ENCODE measurements at regions not wholly inside any gene's neighbourhood (a gene's known extent, or its start where the extent isn't known, plus 50 kb on each side); places are given as distances from the start of the nearest gene placed in this dataset.

DNA sequence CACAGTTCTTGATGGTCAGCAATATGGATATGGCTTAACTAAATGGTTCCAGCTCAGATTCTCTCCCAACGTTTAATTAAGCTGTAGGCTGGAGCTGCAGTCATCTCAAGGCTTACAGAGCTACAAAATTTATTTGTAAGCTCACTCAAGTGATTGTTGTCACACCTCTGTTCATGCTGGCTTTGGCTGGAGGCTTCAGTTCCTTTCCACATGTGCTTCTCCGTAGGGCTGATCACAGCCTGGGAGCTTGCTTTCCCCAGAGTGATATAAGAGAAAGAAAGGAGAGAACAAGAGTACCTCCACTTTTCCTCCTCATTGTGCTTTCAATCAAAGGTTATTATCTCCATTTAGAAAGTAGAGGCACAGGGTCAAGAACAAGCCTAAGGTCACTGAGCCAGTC, 182.7 kb upstream of the KCNN2 start:
- DNase-seq, result no peak

DNA sequence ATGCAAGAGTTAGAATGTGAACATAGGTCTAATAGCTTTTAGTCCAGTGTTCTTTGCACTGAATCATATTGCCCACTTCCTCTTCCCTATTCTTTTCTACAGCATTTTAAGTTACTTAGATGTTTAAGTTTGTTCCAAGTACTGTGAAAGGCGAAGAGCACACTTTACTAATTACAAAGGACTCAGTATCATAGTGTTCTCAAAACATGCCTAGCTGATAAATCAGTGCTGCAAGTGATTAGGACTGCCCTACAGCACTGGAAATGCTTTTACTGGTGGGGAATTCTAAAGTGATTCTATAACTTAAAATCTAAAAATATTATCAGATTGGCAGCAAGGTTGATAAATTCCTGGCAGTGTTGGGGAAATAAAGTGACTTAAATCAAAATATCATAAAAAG, 177.9 kb upstream of the KCNN2 start:
- DNase-seq, result no peak

DNA sequence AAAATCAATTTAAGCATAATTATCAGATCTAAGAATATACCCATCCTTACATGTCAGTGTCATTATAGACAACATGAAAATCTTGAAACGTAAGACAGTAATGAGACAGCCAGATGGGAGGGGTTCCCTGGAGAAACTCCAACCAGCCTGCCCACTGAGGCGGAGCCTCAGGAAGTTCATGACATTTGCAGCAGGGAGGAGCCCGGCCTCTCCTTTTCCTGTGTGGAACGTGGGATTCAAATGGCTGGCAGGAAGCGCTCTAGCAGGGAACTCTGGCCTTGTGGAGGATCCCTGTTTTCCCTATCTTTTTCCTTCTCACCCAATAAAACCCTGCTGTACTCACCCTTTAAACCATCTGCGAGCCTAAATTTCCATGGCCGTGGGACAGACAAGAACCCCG, 176.6 kb upstream of the KCNN2 start:
- DNase-seq, result no peak

DNA sequence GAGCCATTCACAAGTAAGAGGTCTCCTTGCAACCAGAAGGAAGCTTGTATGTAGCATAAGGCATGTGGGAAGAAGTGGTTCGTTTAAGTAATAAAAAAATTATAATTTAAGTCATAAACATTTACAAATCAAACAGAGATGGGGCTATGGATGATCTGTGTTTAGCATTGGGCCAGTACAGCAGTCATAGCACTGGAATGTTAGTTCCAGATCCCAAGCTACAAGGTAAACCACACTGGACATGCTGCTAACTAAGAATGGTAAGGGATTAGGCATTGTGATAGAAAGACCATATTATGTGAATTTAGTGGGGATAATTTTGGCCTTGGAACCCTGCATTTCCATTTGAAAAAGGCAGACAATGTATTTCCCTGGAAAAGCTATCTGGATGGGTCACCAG, 170.4 kb upstream of the KCNN2 start:
- no peak for DNase-seq

DNA sequence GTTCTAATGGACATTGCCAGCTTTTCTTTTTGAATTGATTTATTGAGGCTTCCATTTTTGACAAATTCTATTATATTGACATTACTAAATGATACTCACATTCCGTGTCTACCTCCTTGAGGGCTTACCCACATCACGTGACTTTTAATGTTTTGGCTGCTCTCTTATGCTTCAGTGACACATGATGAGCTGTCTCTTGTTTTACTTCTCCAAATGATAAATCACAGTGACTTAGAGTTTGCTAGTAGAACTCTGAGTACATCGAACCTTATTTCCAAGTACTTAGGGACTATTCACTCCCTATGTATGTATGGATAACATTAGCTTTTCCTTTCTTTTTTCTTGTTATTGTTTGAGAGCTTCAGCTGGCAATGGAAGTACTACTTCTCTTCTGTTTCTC, 169.8 kb upstream of the KCNN2 start:
- no peak for DNase-seq

DNA sequence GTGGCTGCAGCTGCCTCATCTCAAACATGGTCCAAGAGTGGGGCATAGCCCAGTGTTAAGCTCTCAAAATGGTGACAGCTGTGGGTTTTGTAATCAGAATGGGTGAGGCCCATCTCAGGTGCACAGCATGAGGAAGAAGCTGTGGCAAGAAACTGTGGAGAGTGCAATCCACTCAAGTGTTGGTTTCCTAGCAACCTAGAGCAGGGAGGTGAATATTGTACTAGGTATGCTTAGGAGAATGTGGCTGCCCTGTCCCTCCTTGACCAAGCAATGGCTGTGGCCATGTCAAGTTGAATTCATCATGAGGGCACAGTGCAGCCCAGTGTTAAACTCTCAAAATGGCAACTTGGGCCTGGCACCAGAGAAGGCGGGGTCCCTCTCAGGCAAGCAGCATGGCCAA, 160.5 kb upstream of the KCNN2 start:
- DNase-seq, result no peak

DNA sequence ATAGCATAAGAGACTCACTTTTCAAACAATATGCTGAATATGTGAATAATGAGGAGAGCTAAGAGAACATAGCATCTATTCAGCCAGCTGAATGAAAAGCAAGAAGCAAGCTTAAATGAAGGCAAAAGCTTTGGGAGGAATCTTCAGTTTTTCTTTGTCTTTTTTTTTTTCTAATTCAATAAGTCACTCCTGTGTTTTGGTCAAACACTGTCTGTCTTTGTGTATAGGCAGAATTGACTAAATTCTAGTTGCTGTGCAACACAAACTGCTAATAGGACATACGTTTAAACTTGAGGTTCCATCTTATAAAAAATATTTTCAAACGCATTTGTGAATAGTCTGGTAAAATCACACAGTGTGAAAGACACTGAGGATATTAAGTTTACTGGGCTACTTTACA, 156.9 kb upstream of the KCNN2 start:
- no peak for DNase-seq

DNA sequence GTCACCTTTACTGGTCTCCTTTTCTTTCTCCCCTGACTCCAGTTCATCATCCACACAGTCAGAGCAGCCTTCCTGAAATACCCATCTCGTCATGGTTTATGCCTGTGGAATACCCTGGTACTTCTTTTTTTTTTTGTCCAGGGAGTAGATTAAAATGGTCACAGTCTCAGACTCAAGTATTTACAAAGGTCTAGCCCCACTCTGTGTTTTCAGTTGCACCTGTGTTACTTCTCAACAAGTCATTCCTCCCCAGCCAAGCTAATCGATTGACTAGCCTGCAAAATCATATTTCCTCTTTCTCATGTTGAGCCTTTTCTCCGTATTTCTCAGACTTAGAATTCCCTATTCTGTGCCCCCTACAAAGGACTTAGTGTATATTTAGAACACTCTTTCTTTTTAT, 155.2 kb upstream of the KCNN2 start:
- no peak for DNase-seq

DNA sequence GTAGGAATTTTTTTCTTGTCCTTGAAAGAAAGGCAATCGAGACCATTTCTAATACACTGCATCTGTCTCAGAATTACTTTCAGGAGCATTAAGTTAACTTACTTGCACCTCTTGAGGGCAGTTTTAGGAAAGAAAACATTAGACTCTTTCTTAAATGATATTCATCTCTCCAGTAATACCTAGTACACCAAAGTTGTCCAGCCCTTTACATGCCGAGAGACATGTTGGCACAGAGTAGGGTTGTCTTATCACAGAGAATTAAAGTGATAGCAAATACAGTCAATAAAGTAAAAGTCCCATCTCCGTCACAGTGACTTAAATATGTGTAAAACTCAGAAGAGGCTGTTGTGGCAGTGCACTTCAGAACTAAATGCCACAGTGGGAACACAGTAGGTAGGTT, 154.3 kb upstream of the KCNN2 start:
- DNase-seq, result no peak

DNA sequence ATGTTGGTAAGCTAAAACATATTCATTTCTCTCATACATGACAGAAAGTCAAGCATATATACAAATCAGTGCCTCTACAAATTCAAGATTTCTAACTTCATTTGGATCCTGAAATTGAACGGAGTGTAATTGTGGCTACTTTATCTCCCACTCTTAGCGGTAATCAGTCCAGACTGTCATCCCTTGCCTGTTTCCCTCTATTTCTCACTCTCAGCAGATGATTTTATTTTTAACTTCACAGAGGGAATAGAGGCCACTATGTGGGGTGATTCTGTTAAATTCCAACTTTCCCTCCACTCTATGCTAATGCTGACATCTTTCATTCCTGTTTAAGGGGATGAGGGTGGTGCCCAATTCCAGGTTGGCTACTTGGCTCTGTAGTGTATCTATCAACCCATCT, 153.8 kb upstream of the KCNN2 start:
- no peak for DNase-seq

DNA sequence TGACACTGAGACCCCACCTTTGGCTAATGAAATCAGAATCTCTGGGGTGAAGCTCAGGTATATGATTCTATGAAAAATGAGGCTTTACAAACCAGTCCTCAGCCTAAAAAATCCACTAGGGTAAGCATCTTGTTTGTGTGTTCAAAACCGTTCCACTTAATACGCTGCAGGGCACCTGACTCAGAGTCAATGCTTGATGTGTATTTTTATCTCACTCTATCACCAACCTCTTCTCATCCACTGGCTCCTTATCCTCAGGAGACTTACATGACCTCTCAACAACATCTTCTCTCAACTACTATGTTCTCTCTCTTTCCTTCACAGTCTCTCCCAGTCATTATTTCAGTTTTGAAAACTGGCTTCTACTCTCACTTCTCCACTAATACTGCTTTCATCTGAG, 153.3 kb upstream of the KCNN2 start:
- no peak for DNase-seq

DNA sequence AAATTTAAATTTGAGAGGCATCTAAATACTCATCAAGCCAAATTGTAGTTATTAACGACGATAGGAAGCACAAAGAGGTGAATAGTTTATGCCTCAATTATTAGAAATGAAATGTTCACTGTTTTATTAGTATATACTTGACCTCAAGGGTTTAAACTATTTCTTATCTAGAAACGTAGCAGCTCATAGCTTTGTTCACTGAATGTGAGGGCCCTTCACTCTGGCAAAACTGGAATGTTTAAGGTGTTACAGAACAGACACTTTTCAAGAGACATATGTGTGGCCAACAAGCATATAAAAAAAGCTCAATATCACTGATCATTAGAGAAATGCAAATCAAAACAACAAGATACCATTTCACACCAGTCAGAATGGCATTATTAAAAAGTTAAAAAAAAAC, 151.2 kb upstream of the KCNN2 start:
- no peak for DNase-seq

DNA sequence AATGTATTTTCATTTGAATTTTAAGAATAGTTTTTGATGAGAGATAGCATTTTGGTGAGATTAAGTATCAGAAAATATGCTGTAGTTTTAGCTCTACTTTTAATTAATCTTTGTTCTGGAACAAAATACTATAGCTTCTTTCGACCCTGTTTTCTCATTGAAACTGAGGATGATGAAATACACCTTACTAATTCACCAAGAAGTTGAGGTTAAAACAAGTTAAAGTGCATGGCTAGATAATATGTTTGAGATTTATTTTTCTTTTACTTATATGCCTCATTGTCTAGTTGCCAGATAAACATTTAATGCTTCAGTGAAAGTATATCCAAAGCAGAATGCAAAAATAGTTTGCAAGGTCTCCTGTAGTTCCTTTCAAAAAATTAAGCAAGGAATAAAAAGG, 140.1 kb upstream of the KCNN2 start:
- DNase-seq, result no peak

DNA sequence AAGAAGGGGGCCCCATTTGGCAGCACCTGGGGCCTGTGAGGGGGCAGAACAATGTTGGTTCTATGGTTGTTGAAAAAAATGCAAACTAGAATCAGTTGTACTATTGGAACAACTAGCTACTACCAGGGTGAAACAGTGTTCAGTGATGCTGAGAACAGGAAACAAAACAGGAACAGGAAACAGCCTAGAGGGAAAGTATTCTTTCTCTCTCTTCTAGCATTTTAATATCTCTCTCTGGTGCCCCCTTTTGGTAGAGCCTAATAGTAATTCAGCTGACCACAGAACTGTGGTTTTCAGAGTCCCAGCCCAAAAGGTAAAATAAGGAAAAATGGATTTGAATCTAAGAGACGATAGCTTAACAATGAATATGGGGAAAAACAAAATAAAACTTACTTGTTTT, 138.0 kb upstream of the KCNN2 start:
- no peak for DNase-seq

DNA sequence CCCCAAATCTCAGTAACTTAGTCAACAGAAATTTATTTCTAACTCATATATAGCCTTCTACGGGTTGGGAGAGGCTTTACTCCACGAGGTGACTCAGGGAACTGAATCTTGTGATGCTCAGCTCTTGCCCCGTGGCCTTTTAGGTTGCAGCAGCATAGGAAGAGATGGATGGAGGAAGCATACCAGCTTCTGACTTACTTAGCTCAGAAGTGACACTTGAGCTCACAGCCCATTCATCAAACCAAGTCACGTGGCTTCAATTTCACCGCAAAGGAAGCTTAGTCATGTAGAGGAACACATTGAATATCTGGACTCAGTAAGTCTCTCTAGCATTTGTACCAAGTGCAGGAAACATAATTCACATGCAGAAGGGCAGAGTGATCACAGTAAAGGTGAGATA, 124.1 kb upstream of the KCNN2 start:
- no peak for DNase-seq

DNA sequence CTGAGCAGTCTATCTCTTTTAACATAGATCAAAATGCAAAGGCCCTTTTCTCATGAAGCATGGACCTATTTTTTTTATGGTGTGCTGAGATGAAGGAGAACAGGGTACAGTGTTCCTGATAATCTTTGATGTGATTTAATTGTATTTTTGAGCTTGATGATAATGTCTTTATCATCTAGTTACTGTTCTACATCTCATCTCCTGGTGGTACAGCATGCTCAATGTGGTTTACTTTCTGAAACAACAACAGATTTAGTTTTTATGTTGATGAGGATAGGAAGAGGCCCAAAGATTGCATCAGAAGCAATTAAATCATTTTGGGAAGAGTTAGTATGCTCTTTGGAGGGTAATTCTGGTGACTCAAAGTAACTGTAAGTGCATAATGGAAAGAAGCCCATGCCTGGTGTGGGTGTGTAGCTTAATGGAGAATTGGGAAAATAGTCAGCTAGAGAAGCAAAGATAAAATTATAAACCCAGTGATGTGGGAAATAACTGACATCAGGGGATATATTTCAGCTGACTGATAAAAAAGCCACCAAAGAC, 123.0 kb upstream of the KCNN2 start:
- no peak for DNase-seq

DNA sequence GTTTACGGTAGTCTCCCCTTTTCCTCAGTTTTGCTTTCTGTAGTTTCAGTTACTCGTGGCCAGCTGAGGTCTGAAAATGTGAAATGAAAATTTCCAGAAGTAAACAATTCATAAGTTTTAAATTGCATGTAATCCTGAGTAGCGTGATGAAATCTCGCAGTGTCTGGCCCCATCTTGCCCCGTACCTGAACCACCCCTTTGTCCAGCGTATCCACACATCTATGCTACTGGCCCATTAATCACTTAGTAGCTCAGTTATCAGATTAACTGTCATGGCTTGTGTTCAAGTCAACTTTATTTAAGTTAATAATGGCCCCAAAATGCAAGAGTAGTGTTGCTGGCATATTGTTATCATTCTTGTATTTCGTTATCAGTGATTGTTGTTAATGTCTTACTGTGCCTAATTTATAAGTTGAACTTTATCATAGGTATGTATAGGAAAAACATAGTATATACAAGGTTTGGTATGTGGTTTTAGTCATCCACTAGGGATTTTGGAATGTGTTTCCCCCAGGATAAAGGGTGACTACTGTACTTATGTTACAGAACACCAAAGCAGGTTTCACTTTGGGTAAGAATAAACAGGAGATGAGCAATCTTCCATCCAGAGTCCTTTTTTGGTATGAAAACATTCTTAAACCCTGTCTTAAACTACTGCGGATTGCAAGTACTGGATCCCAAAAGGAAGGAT, 118.4 kb upstream of the KCNN2 start:
- DNase-seq, result no peak

DNA sequence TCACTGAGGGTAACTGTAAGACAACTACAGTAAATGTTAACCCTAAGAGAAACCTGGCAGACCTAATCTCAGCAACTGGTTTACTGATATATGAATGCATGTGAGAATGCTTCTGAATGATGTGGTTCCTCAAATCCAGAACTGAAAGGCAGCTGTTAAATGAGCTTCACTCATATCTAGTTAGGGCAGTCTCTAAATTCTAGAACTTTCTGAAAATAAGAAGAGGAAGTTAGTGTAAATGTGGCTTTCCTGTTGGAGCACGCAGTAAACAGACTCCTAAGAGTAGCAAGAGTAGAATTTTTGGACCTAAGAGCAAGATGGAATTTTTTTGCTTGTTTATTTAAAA, 117.9 kb upstream of the KCNN2 start:
- no peak for DNase-seq

DNA sequence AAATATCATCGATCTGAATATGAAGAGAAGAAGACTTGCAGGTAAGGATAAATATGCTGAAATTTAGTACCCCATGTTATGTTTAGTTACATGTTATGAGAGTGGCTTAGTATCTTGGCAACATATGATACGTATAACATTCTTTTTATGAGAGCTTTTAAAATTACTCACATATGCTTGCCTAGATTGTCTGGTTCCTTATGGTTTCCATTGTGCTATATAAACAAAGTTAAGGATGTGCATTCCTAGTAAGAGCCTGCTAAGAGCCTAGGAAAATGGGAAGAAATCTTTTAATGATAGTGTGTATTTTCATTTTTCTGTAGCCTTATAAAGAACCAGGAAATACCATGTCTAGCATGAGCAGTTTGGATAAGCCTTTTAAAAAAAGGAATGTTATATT, 112.0 kb upstream of the KCNN2 start:
- DNase-seq, result no peak

DNA sequence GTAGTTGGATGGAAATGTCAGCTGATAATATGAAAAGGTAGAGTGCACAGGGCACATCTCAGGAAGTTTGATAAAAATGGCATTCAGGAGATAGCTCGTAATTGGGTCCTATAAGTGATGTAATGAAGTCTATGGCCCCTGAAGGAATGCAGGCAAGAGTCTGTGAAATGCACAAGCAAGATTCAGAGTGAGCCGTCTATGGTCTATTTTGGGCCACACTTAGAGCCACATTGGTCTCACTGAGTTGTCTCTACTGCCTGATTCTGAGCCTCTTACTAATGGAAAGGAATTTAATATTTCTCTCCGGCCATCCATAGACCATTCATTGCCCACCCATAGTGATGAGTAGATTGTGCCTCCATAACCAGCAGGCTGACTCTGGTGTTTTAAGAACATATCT, 111.3 kb upstream of the KCNN2 start:
- no peak for DNase-seq

DNA sequence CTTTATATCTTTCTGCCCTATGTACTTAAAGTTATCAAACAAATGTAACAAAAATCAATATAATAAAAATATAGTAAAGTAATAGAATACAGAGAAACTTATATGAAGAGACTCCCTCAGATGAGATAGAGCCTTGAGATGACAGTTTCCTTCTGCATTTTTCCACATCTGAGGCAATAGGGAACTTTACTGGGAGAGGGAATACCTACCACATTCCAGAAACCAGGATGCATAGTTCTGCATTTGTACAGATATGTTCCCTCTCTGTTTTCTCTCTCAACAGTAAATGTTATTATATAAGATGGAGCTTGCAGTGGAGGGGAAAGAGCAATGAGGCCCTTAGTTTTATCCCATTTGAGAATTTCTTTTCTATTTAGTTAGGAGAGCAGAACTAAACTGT, 109.6 kb upstream of the KCNN2 start:
- DNase-seq, result no peak

DNA sequence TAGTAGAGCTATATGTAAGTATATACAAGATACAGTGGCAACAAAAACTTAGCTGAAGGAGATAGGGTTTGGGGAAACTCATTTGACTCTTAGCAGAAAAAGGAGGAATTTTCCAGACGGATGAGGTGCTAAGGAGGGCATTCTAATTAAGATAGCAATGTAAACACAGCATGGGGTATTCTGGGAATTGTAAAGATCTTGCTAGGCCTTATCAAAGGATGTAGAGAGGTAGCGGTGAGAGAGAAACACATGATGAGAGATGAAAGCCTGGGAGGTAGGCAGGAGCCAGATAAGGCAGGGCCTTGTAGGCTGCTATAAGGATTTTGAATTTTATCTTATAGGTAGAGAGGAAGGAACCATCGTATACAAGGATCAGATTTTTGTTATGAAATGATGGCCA, 106.6 kb upstream of the KCNN2 start:
- DNase-seq, result no peak

DNA sequence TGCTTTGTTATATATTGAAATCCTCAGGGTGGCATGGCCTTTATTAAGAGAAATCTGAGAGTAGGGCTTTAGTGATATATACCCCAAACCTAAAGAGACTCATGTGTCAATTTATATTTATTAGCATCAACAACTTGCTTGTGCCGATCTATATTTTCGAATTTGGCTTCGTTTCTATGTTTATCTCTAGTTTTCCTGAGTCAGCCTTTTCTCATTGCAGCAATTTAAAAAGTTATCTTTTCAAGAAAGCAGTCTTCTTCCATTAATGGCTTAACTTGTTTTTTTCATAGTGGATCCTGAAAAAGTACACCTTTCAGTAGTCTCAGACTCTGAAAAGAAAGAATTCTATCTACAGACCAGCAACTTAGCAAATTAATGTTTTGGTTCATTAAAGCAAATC, 99.9 kb upstream of the KCNN2 start:
- no peak for DNase-seq

DNA sequence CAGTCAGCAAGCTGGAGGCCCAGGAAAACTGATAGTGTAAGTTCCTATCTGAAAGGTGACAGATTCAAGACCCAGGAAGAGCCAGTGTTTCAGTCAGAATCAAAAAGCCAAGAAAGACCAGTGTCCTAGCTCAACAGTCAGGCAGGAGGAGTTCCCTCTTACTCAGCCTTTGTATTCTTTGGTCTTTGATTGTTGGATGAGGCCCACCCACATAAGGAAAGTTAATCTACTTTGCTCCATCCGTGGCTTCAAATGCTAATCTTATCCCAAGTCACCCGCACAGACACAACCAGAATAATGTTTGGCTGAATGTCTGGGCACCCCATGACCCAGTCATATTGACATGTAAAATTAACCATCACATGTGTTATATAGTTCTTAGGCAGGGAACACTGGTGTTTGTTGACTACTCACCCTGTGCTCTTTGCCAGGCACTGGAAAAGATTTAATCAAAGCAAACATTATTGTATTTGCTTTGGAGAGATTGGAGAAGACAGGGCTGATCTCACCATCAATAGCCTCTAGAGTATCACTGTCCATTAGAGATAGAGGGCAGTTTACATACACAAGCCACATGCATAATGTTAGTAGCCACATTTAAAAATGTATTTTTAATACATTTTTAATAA, 96.3 kb upstream of the KCNN2 start:
- no peak for DNase-seq

DNA sequence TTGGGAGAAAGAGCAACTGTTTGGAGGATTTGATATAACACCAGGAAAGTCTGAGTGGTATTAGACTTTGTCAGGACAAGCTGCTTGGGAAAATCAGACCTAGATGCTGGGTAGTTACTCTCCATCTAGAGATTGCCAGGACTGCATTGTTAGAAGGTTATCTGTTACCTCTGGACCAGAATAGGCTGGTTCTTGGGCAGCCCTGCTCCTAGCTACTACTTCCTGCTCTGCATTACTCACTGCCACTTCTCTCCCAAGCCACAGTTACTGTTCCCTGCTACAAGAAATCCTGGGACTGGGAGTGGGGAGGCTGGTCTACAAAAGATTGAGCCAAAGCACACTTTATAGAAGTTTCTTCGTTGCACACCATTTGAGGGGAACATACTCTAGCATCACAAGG, 95.5 kb upstream of the KCNN2 start:
- DNase-seq, result no peak

All from NCI-H526 treated with DMSO at 0.1 percent for 48 hours (cell line).